Type B pancreatic cell (in vitro differentiated cells): ENCODE measurements at regions not wholly inside any gene's neighbourhood (a gene's known extent, or its start where the extent isn't known, plus 50 kb on each side); places are given as distances from the start of the nearest gene placed in this dataset.

ENCODE experiments used
- DNase-seq: peaks from one replicate; pipeline ENCODE4 v3.0.0; 2021; ENCODE audit warnings: mixed read lengths; ENCODE audit not compliant: unreplicated experiment; ENCODE audit errors: extremely low spot score
- H3K27ac Mint-ChIP-seq: 2 replicates; pipeline ENCODE4 v1.8.0; 2021; ENCODE audit warnings: mild to moderate bottlenecking, mixed read lengths
- H3K27me3 Mint-ChIP-seq: 2 replicates; pipeline ENCODE4 v1.8.0; 2021; ENCODE audit warnings: mixed read lengths
- H3K36me3 Mint-ChIP-seq: 2 replicates; pipeline ENCODE4 v1.8.0; 2021; ENCODE audit warnings: mixed read lengths
- H3K4me1 Mint-ChIP-seq: one replicate; pipeline ENCODE4 v1.8.0; 2021; ENCODE audit warnings: mixed read lengths; ENCODE audit not compliant: unreplicated experiment
- H3K4me3 Mint-ChIP-seq: 2 replicates; pipeline ENCODE4 v1.8.0; 2021; ENCODE audit warnings: mild to moderate bottlenecking, mixed read lengths
- H3K9me3 Mint-ChIP-seq: 2 replicates; pipeline ENCODE4 v1.8.0; 2021; ENCODE audit warnings: mixed read lengths
- TF ChIP-seq, protein P1 (sequence below): fragments of 200-600 bp; sonication (generic); conservative IDR thresholded peaks from 2 replicates; pipeline ENCODE4 v1.5.0; 2021; ENCODE audit warnings: antibody characterized with exemption, mild to moderate bottlenecking

DNA sequence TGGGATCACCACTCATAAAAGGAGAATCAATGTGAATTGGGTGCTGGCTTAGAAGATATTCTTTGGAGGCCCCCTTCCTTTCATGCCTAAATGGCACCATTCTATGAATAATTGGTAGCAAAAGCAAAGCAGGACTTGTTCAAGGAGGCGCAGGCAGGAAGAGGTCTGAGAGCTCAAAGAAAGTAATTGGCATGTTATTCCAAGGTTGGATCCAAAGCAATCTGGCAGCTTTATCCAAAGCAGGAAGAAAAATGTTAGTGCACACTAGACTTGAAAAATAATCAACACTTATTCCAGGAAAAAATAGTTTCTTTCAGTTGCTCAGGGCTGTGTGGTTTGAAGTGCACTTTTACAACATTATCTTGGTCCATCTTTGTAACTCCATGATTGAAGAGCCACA is 326.4 kb downstream of the NUAK1 start:
- H3K36me3 Mint-ChIP-seq, result no peaks in the 10 kb centered on the region
- H3K27ac Mint-ChIP-seq, result no peak overlapping the region
- no peaks in the 10 kb centered on the region for H3K9me3 Mint-ChIP-seq
- no peak for DNase-seq
- no peak overlapping the region for H3K4me3 Mint-ChIP-seq
- H3K27me3 Mint-ChIP-seq, result peaks cover 27% of the 10 kb centered on the region
- TF ChIP-seq, protein P1, sequence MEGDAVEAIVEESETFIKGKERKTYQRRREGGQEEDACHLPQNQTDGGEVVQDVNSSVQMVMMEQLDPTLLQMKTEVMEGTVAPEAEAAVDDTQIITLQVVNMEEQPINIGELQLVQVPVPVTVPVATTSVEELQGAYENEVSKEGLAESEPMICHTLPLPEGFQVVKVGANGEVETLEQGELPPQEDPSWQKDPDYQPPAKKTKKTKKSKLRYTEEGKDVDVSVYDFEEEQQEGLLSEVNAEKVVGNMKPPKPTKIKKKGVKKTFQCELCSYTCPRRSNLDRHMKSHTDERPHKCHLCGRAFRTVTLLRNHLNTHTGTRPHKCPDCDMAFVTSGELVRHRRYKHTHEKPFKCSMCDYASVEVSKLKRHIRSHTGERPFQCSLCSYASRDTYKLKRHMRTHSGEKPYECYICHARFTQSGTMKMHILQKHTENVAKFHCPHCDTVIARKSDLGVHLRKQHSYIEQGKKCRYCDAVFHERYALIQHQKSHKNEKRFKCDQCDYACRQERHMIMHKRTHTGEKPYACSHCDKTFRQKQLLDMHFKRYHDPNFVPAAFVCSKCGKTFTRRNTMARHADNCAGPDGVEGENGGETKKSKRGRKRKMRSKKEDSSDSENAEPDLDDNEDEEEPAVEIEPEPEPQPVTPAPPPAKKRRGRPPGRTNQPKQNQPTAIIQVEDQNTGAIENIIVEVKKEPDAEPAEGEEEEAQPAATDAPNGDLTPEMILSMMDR, result no peak
- H3K4me1 Mint-ChIP-seq, result peaks cover 9% of the 10 kb centered on the region

DNA sequence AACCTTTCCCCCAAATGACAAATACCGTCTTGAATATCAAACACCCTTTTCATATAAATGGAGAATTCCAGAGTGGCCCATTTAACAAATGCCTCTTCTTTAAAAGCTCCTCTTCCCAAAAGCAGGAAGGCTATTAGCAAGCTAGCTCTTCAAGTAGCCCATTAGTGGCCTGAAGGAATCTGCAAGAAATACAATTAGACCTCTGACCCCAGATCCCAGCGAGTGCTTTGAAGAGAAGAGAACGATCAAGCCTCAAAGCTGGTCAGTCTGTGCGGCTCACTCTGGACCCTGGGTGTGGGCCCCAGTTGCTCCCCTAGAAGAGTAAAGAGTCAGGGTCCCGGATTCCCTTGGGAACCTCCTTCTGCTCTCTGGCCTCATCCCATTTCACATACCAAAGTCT is 325.6 kb downstream of the NUAK1 start:
- H3K36me3 Mint-ChIP-seq, result no peaks in the 10 kb centered on the region
- peaks cover 27% of the 10 kb centered on the region for H3K27me3 Mint-ChIP-seq
- H3K27ac Mint-ChIP-seq, result no peak overlapping the region
- H3K4me1 Mint-ChIP-seq, result peaks cover 9% of the 10 kb centered on the region
- DNase-seq, result no peak
- TF ChIP-seq, protein P1, result no peak
- no peaks in the 10 kb centered on the region for H3K9me3 Mint-ChIP-seq
- no peak overlapping the region for H3K4me3 Mint-ChIP-seq

DNA sequence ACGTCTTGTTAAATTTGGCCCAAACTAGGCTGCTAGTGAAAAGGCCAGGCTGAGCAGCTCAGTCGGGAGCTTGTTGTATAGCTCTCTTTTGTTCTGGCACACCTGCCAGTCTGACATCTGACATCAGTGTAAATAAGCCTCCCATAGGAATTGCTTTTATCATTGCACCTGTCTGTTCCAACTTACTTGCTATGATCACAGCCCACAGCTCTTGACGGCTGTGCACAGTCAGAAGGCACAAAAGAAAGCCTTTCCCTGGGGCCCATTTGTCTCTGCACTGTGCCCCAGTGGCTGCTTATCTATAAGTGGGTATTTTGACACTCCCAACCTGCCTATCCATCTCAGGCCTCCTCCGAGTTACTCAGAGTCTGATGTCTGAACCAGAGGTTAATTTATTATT is 324.5 kb downstream of the NUAK1 start:
- peaks cover 23% of the 10 kb centered on the region for H3K27me3 Mint-ChIP-seq
- H3K4me1 Mint-ChIP-seq, result peaks cover 10% of the 10 kb centered on the region
- H3K4me3 Mint-ChIP-seq, result no peak overlapping the region
- no peaks in the 10 kb centered on the region for H3K9me3 Mint-ChIP-seq
- no peak for DNase-seq
- no peak overlapping the region for H3K27ac Mint-ChIP-seq
- TF ChIP-seq, protein P1, result no peak
- H3K36me3 Mint-ChIP-seq, result no peaks in the 10 kb centered on the region

DNA sequence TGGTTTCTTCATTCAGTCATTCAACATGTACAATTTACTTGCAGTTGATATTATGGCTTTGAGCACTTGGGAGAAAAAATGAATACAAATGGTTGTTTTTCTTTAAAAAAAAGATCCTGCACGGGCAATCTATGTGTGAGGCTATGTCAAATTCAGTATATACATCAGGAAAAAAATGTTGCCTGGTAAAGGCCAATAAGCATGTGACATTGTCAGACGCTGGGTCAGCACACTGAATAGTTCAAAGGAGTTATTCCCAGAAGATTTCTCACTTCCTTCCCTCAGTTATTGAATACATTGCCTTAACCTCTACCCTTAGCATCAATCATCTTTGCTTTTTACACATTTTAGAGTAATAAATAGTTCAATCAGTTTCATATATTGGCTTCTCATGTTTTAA is 319.2 kb downstream of the NUAK1 start:
- TF ChIP-seq, protein P1, result no peak
- Mint-ChIP-seq H3K27me3 (peaks cover 17% of the 10 kb centered on the region), H3K36me3 (no peaks in the 10 kb centered on the region), H3K4me1 (peaks cover 16% of the 10 kb centered on the region), H3K27ac (no peak overlapping the region), H3K9me3 (peaks cover 5% of the 10 kb centered on the region), H3K4me3 (no peak overlapping the region)
- no peak for DNase-seq

DNA sequence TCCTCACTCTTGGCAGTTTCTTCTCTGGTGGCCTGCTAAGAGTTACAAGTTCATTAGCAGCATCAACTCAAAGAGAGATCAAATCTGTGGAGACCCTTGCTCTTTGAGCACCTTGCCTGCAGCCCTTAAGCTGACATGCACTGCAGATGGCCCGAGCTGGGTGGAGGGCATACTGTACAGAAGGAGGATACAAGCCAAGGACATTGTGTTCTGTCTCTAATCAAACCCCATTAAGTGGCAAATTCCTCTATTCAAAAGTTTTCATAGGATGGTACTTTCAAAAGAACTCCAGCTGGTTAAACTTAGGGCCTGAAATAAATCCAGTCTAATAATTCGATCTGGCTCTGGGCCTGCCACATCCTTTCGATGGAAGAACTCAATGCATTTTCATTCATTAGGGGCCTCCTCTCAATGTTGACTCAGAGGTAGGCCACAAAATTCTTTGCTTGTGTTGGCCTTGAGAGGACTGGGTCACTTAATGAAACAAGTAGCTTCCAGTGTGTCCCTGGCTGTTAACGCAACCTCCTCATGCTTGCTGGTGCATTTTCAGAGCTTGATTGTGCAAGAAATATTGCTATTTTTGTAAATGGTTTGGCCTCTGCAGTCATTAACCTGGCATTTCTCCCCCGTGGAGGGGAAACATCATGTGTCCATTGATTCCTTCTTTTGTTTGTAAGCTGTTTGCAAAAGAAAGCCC is 318.2 kb downstream of the NUAK1 start:
- Mint-ChIP-seq H3K36me3 (no peaks in the 10 kb centered on the region), H3K4me3 (no peak overlapping the region), H3K4me1 (peaks cover 16% of the 10 kb centered on the region), H3K9me3 (peaks cover 5% of the 10 kb centered on the region), H3K27ac (no peak overlapping the region), H3K27me3 (peaks cover 17% of the 10 kb centered on the region)
- DNase-seq, result no peak
- TF ChIP-seq, protein P1, result no peak
